ENCODE measurements at regions not wholly inside any gene's neighbourhood (a gene's known extent, or its start where the extent isn't known, plus 50 kb on each side); places are given as distances from the start of the nearest gene placed in this dataset.

DNA sequence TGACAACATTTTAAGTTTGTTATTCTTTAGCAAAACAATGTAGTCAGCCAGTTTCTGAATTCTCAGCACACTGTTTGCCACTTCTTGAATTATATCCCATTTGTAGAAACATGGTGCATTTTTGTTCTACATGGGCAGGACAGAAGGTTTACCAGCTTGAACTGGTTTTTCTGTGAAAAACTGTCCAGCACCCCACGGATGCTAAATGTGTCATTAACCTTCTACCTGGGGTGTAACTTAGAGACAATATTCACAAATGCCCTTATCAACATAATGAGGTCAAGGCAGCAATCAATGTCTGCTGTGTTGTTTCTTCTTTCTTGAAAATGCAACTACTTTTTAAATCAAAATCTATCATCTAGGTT, 702.6 kb downstream of the CENPC start:
- TF ChIP-seq TAF1 (IDR thresholded peaks at IDR 0.05; ENCODE audit: low read depth, low read length) (no peak), PAX5 (IDR thresholded peaks at IDR 0.05; ENCODE audit: insufficient read depth, low read length, severe bottlenecking) (no peak)
